Heart left ventricle (tissue), 16 donors: ENCODE measurements at regions not wholly inside any gene's neighbourhood (a gene's known extent, or its start where the extent isn't known, plus 50 kb on each side); places are given as distances from the start of the nearest gene placed in this dataset.

Experiments used
- ATAC-seq, 4 donors: fragments of 200-7000 bp; cut with Tn5 transposase; one replicate each; pipeline ENCODE4 v1.9.1; 2020 to 2022; ENCODE audit warnings: moderate library complexity in 4 of 4, mild to moderate bottlenecking in 3 of 4, moderate number of reproducible peaks in 1 of 4
- DNase-seq, 5 donors: peaks; one replicate each; pipeline ENCODE4 v3.0.0-alpha.2; 2020
- H3K27ac ChIP-seq, 12 donors: fragments of 200-600 bp; sonication (generic) in 4 of 12; one replicate each; pipeline versions ENCODE4 v1.5.0 to v1.8.0; 2016 to 2022; ENCODE audit warnings: mild to moderate bottlenecking in 2 of 12
- H3K27me3 ChIP-seq, 9 donors: fragments of 200-600 bp; sonication (generic) in 2 of 9; one replicate each; pipeline versions ENCODE4 v1.5.1 to v1.8.0; 2016 to 2022; ENCODE audit warnings: mild to moderate bottlenecking in 3 of 9
- H3K36me3 ChIP-seq, 9 donors: fragments of 200-600 bp; sonication (generic) in 2 of 9; one replicate each; pipeline versions ENCODE4 v1.5.0 to v1.8.0; 2018 to 2022; ENCODE audit warnings: mild to moderate bottlenecking in 2 of 9
- H3K4me1 ChIP-seq, 12 donors: fragments of 200-600 bp; sonication (generic) in 4 of 12; one replicate each; pipeline versions ENCODE4 v1.5.0 to v1.8.0; 2016 to 2022; ENCODE audit warnings: mild to moderate bottlenecking in 3 of 12
- H3K4me3 ChIP-seq, 12 donors: fragments of 200-600 bp; sonication (generic) in 4 of 12; one replicate each; pipeline versions ENCODE4 v1.5.0 to v1.8.0; 2017 to 2022; ENCODE audit warnings: mild to moderate bottlenecking in 9 of 12, moderate library complexity in 4 of 12
- H3K9me3 ChIP-seq, 12 donors: fragments of 200-600 bp; sonication (generic) in 4 of 12; one replicate each; pipeline versions ENCODE4 v1.5.0 to v1.8.0; 2016 to 2022; ENCODE audit warnings: mild to moderate bottlenecking in 1 of 12
- CTCF ChIP-seq, 12 donors: fragments of 200-600 bp; sonication (generic) in 4 of 12; IDR thresholded peaks; one replicate each; pipeline versions ENCODE4 v1.5.0 to v1.8.0; 2018 to 2022; ENCODE audit warnings: antibody characterized with exemption in 12 of 12, mild to moderate bottlenecking in 5 of 12
- POLR2A ChIP-seq, 2 donors: fragments of 450-650 bp; IDR thresholded peaks; one replicate each; pipeline ENCODE4 v1.6.1; 2017; ENCODE audit warnings: antibody characterized with exemption in 2 of 2, mild to moderate bottlenecking in 2 of 2, moderate library complexity in 2 of 2
- WGBS, 4 donors: extraction: QIAGEN DNeasy Blood & Tissue Kit in 2 of 4; methylation state at CpG; one replicate each; pipeline versions ENCODE4 v1.1.5 to v1.1.7; 2013 to 2018; 5-methylcytosine and 5-hydroxymethylcytosine counted together
- intact Hi-C, 10 donors: fragments of 100-400 bp; cut with DNase I; formaldehyde crosslinking; loops; one replicate each; pipeline versions ENCODE4 v1.11.1 to v1.14.2; 2022
- donor health status: ischemic (EF 13 %, LVEDD 7.1; RV severe dilation, severe dysfunction).
- donor health status: healthy with polysubstance abuse.
- donor health status: DM: no; HTN: yes; CAD: no.
- donor health status: DM: no; HTN: no; CAD: no.
- donor health status: ischemic (EF 25% LVEDD 6.9; RV normal size, moderate dysfunction).
- donor health status: ischemic (EF 25% LVEDD 5.7; RV mildly dilated, moderate dysfunction).
- donor health status: healthy.
- donor health status: DM: yes; HTN: yes; CAD: no.
- donor health status: ischemic (EF 35%, LVEDD 5.7; RV mildly dilated, moderate dysfunction).
- donor health status: nonischemic (EF 11% LVEDD 7.7; RV severe dilation, severe dysfunction).
- donor health status: DM: yes; HTN: yes; CAD: no.
- donor health status: PGD.
- donor health status: ischemic (EF 29% LVEDD 5.4; RV normal size, mild dysfunction).
- donor health status: nonischemic (EF 23%, LVEDD 6.1; RV moderate dilation, normal function).

GRCh38 chr7:136710751-136711150 is 157.7 kb upstream of the CHRM2 start:
- no peaks in the 10 kb centered on the region for H3K36me3 ChIP-seq
- no peak for DNase-seq
- no peak overlapping the region for H3K4me3 ChIP-seq
- no peak for TF ChIP-seq CTCF (IDR thresholded peaks at IDR 0.05)
- TF ChIP-seq POLR2A (IDR thresholded peaks at IDR 0.05): no peak
- H3K4me1 ChIP-seq: no peaks in the 10 kb centered on the region
- intact Hi-C loops: no loop called here
- H3K27ac ChIP-seq: no peak overlapping the region
- no peaks in the 10 kb centered on the region for H3K9me3 ChIP-seq
- no peaks in the 10 kb centered on the region for H3K27me3 ChIP-seq
- ATAC-seq: no peak

- intact Hi-C loops: no loop called here
- H3K4me3 ChIP-seq: no peak overlapping the region
- no peaks in the 10 kb centered on the region for H3K36me3 ChIP-seq
- 7 to 24% (median 19%) methylated on average over 1 of the region's 1 CpG for WGBS, 4 donors
- DNase-seq (no peak), ATAC-seq (peak in 1 of 4 donors; percentile 36)
- no peaks in the 10 kb centered on the region for H3K4me1 ChIP-seq
- H3K27ac ChIP-seq: peak overlapping the region in 1 of 12 donors; percentile 11
- TF ChIP-seq POLR2A (IDR thresholded peaks at IDR 0.05) (no peak), CTCF (IDR thresholded peaks at IDR 0.05) (no peak)
- H3K27me3 ChIP-seq: no peaks in the 10 kb centered on the region
- no peaks in the 10 kb centered on the region for H3K9me3 ChIP-seq
These were observed 158.6 kb upstream of the CHRM2 start for GRCh38 chr7:136709876-136710275.

- DNase-seq (no peak), ATAC-seq (no peak)
- whole genome bisulfite sequencing, 4 donors: 70 to 84% (median 78%) methylated on average over 1 of the region's 1 CpG
- Histone ChIP-seq H3K4me3 (no peak overlapping the region), H3K27me3 (no peaks in the 10 kb centered on the region), H3K36me3 (no peaks in the 10 kb centered on the region), H3K4me1 (peaks cover 0 to 11% (median 0%) of the 10 kb centered on the region in 12 donors), H3K27ac (no peak overlapping the region), H3K9me3 (no peaks in the 10 kb centered on the region)
- intact Hi-C loops: no loop called here
- TF ChIP-seq POLR2A (IDR thresholded peaks at IDR 0.05): no peak
- no peak for TF ChIP-seq CTCF (IDR thresholded peaks at IDR 0.05)
These were observed 165.5 kb upstream of the CHRM2 start for GRCh38 chr7:136702913-136703312.

- H3K9me3 ChIP-seq: no peaks in the 10 kb centered on the region
- H3K27me3 ChIP-seq: no peaks in the 10 kb centered on the region
- no peak overlapping the region for H3K4me3 ChIP-seq
- 44 to 64% (median 50%) methylated on average over 2 of the region's 2 CpGs for WGBS, 4 donors
- peak overlapping the region in 2 of 12 donors; percentile 2 to 8 for H3K27ac ChIP-seq
- H3K36me3 ChIP-seq: no peaks in the 10 kb centered on the region
- peaks cover 0 to 11% (median 0%) of the 10 kb centered on the region in 12 donors for H3K4me1 ChIP-seq
- intact Hi-C loops: loop anchor here in 1 of 10 donors (10.0 kb wide), 1 partner anchor 386 kb away; no protein-coding TSS in a partner anchor
- ATAC-seq: peak; percentile 94 to 97 (median 96)
- TF ChIP-seq POLR2A (IDR thresholded peaks at IDR 0.05) (no peak), CTCF (IDR thresholded peaks at IDR 0.05) (no peak)
- peak in 2 of 5 donors; percentile 18 to 24 for DNase-seq
These were observed 169.5 kb upstream of the CHRM2 start for GRCh38 chr7:136698977-136699376.
